Adrenal gland (tissue), 9 donors: ENCODE measurements at regions not wholly inside any gene's neighbourhood (a gene's known extent, or its start where the extent isn't known, plus 50 kb on each side); places are given as distances from the start of the nearest gene placed in this dataset.

Experiments used
- DNase-seq, 7 donors: peaks; one replicate each; pipeline ENCODE4 v3.0.0-alpha.2; 2019 to 2020
- H3K27ac ChIP-seq, 5 donors: fragments of 200-600 bp; sonication (generic) in 4 of 5; 1 replicate in 3 of 5; 2 replicates in 2 of 5; pipeline versions ENCODE4 v1.5.1 to v1.8.0; 2016 to 2020; ENCODE audit warnings: mild to moderate bottlenecking in 1 of 5
- H3K27me3 ChIP-seq: fragments of 200-600 bp; 2 replicates; pipeline ENCODE4 v1.8.0; 2021
- H3K36me3 ChIP-seq, 2 donors: fragments of 200-600 bp; replicated peaks in 1 of 2; 1 replicate in 1 of 2; 2 replicates in 1 of 2; pipeline versions ENCODE4 v1.5.1 to v1.8.0; 2018 to 2022
- H3K4me1 ChIP-seq, 2 donors: fragments of 200-600 bp; replicated peaks in 1 of 2; 1 replicate in 1 of 2; 2 replicates in 1 of 2; pipeline versions ENCODE4 v1.5.1 to v1.8.0; 2018 to 2021
- H3K4me3 ChIP-seq, 4 donors: fragments of 200-600 bp; sonication (generic) in 3 of 4; one replicate each; pipeline ENCODE4 v1.5.1; 2016 to 2018
- H3K9me3 ChIP-seq, 3 donors: fragments of 200-600 bp; sonication (generic) in 1 of 3; replicated peaks in 1 of 3; 1 replicate in 2 of 3; 2 replicates in 1 of 3; pipeline versions ENCODE4 v1.5.1 to v1.8.0; 2016 to 2021
- POLR2A ChIP-seq, 2 donors: fragments of 450-650 bp; IDR thresholded peaks; one replicate each; pipeline ENCODE4 v1.6.1; 2017; ENCODE audit warnings: antibody characterized with exemption in 2 of 2, mild to moderate bottlenecking in 2 of 2, moderate library complexity in 1 of 2
- WGBS, 4 donors: extraction: QIAGEN DNeasy Blood & Tissue Kit in 2 of 4; methylation state at CpG; one replicate each; pipeline versions ENCODE4 v1.1.5 to v1.1.7; 2013 to 2017; 5-methylcytosine and 5-hydroxymethylcytosine counted together
- intact Hi-C, 2 donors: fragments of 100-400 bp; cut with DNase I; formaldehyde crosslinking; loops; one replicate each; pipeline versions ENCODE4 v1.14.1 to v1.15.0; 2022 to 2023
- TF ChIP-seq, protein P1 (sequence below), 6 experiments: fragments of 450-650 bp in 4 of 6; fragments of 200-600 bp in 2 of 6; sonication (generic) in 1 of 6; IDR thresholded peaks; 1 replicate in 5 of 6; 2 replicates in 1 of 6; pipeline versions ENCODE4 v1.5.1 to v1.8.0; 2016 to 2021; ENCODE audit warnings: antibody characterized with exemption in 6 of 6, mild to moderate bottlenecking in 2 of 6, moderate library complexity in 1 of 6
- donor health status: healthy with polysubstance abuse.
- donor health status: Bipolar disorder and iron deficiency.
- donor health status: DM: yes; HTN: yes; CAD: no.
- donor health status: DM: no; HTN: no; CAD: no.
- donor health status: DM: no; HTN: no; CAD: no.

DNA sequence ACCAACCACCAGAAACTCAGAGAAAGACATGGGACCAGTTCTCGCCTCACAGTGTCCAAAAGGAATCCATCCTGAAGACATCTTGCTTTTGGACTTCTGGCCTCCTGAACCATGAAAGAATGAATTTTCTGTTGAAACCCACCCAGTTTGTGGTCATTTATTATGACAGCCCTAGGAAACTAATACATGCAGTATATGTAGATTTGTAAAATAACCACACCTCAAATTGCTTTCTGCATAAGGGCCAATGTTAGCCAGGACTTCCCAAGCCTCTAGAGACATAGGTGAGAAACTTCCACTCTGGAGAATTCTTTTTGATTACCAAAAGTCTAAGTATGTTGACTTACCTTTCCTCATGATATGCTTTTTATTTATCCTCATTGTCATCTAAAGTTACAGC is 210.5 kb upstream of the SP4 start:
- no peak for DNase-seq
- no peak overlapping the region for H3K4me3 ChIP-seq
- WGBS, 4 donors: 45 to 92% (median 74%) methylated on average over 1 of the region's 1 CpG
- no peaks in the 10 kb centered on the region for H3K36me3 ChIP-seq
- H3K27ac ChIP-seq: no peak overlapping the region
- no peak for TF ChIP-seq POLR2A (IDR thresholded peaks at IDR 0.05)
- TF ChIP-seq, protein P1, sequence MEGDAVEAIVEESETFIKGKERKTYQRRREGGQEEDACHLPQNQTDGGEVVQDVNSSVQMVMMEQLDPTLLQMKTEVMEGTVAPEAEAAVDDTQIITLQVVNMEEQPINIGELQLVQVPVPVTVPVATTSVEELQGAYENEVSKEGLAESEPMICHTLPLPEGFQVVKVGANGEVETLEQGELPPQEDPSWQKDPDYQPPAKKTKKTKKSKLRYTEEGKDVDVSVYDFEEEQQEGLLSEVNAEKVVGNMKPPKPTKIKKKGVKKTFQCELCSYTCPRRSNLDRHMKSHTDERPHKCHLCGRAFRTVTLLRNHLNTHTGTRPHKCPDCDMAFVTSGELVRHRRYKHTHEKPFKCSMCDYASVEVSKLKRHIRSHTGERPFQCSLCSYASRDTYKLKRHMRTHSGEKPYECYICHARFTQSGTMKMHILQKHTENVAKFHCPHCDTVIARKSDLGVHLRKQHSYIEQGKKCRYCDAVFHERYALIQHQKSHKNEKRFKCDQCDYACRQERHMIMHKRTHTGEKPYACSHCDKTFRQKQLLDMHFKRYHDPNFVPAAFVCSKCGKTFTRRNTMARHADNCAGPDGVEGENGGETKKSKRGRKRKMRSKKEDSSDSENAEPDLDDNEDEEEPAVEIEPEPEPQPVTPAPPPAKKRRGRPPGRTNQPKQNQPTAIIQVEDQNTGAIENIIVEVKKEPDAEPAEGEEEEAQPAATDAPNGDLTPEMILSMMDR (IDR thresholded peaks at IDR 0.05): no peak
- no peaks in the 10 kb centered on the region for H3K27me3 ChIP-seq
- intact Hi-C loops: no loop called here
- H3K4me1 ChIP-seq: no peaks in the 10 kb centered on the region
- H3K9me3 ChIP-seq: no peaks in the 10 kb centered on the region

DNA sequence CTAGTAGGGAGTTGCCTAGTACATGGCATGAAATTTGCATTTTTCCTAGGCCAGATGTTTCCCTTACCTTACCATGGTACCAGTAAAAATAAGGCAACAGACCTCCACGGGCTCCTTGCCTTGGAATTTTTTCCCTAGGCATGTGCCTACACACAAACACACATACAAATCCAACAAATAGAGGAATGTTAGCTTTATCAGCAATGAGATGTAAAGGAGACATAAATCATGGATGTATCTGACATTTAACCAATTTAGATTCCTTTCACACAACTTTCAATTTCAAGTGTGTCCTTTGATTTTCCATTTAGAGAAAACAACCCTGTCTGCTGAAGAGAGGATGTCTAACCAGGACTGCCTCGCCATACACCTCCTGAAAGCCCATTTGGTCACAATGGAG is 209.7 kb upstream of the SP4 start:
- intact Hi-C loops: no loop called here
- no peaks in the 10 kb centered on the region for H3K4me1 ChIP-seq
- TF ChIP-seq, protein P1 (IDR thresholded peaks at IDR 0.05): no peak
- no peak for TF ChIP-seq POLR2A (IDR thresholded peaks at IDR 0.05)
- no peaks in the 10 kb centered on the region for H3K27me3 ChIP-seq
- 67 to 84% (median 77%) methylated on average over 2 of the region's 2 CpGs for WGBS, 4 donors
- H3K27ac ChIP-seq: no peak overlapping the region
- H3K36me3 ChIP-seq: no peaks in the 10 kb centered on the region
- H3K9me3 ChIP-seq: no peaks in the 10 kb centered on the region
- no peak overlapping the region for H3K4me3 ChIP-seq
- no peak for DNase-seq

DNA sequence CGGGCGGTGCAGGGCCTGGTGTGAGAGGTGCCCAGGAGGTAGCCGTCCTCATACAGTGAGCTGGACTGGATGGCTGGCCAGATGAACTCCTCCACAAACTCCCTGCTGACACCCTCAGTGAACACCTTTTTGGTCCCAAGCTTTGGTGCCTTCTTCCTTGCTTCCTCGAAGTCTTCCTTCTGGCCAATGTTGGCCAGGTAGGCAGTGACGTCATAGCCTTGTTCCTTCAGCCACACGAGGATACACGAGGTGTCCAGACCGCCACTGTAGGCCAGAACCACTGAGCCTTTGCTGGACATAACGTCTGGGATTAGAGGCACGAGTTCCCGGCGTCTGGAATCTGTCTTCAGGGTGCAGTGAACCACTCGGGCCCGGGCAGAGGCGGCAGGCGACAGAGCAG is 206.8 kb upstream of the SP4 start:
- intact Hi-C loops: no loop called here
- WGBS, 4 donors: 75 to 86% (median 83%) methylated on average over 4 to 16 of the region's 16 CpGs
- no peak for TF ChIP-seq POLR2A (IDR thresholded peaks at IDR 0.05)
- TF ChIP-seq, protein P1 (IDR thresholded peaks at IDR 0.05): no peak
- no peak for DNase-seq
- no peaks in the 10 kb centered on the region for H3K9me3 ChIP-seq
- H3K4me1 ChIP-seq: no peaks in the 10 kb centered on the region
- H3K4me3 ChIP-seq: no peak overlapping the region
- no peaks in the 10 kb centered on the region for H3K27me3 ChIP-seq
- no peaks in the 10 kb centered on the region for H3K36me3 ChIP-seq
- H3K27ac ChIP-seq: no peak overlapping the region

DNA sequence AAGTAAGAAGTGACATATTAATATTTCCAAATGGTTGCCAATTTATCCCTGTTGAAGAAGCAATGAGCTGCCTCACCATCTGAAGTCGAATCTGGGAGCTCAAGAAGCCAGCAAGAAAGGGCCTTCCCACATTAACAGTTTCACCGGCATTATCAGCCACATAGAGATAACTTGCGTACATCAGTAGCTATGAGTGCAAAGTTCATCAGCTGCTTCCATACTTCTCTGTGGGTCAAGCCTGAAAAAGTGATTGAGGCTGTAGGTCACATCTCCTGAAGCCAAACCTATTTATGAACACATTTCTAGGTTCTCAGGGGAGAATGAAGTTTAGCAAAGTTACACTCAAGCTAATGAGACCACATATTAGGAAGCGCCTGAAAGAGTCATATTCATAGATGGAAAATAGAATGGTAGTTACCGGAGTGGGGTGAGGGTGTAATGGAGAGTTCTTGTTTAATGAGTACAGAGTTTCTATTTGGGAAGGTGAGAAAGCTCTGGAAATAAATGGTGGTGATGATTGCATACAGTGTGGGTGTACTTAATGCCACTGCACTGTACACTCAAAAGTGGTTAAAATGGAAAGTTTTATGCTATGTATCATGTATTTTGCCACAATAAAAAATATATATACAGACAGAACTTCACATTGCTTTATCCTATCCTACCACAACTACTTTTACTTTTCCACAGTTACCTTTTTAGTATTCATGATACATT is 189.3 kb upstream of the SP4 start:
- no peaks in the 10 kb centered on the region for H3K4me1 ChIP-seq
- no peak for DNase-seq
- TF ChIP-seq POLR2A (IDR thresholded peaks at IDR 0.05): no peak
- TF ChIP-seq, protein P1 (IDR thresholded peaks at IDR 0.05): no peak
- intact Hi-C loops: no loop called here
- no peaks in the 10 kb centered on the region for H3K9me3 ChIP-seq
- 51 to 67% (median 61%) methylated on average over 5 of the region's 5 CpGs for WGBS, 4 donors
- no peak overlapping the region for H3K4me3 ChIP-seq
- no peak overlapping the region for H3K27ac ChIP-seq
- H3K36me3 ChIP-seq: no peaks in the 10 kb centered on the region
- H3K27me3 ChIP-seq: no peaks in the 10 kb centered on the region
